ENCODE measurements at regions not wholly inside any gene's neighbourhood (a gene's known extent, or its start where the extent isn't known, plus 50 kb on each side); places are given as distances from the start of the nearest gene placed in this dataset.

- DNase-seq (ENCODE audit: low read depth) = no peak
Observed at GRCh38 chr12:92582475-92582874, 120.3 kb upstream of the PLEKHG7 start.

GRCh38 chr12:92581604-92582003 is 121.2 kb upstream of the PLEKHG7 start:
- DNase-seq (ENCODE audit: low read depth) = no peak

GRCh38 chr12:92574911-92575570 is 127.7 kb upstream of the PLEKHG7 start:
- DNase-seq (ENCODE audit: low read depth) = no peak

- DNase-seq (ENCODE audit: low read depth) = no peak
Observed at GRCh38 chr12:92574051-92574783, 128.6 kb upstream of the PLEKHG7 start.

- DNase-seq (ENCODE audit: low read depth) = no peak
Observed at GRCh38 chr12:92573104-92573503, 129.7 kb upstream of the PLEKHG7 start.

- DNase-seq (ENCODE audit: low read depth) = no peak
Observed at GRCh38 chr12:92571844-92572543, 130.8 kb upstream of the PLEKHG7 start.

- no peak for DNase-seq (ENCODE audit: low read depth)
Observed at GRCh38 chr12:92571169-92571568, 131.6 kb upstream of the PLEKHG7 start.

- DNase-seq (ENCODE audit: low read depth) = no peak
Observed at GRCh38 chr12:92570056-92570753, 132.6 kb upstream of the PLEKHG7 start.

GRCh38 chr12:92568691-92569090 is 134.1 kb upstream of the PLEKHG7 start:
- no peak for DNase-seq (ENCODE audit: low read depth)

- DNase-seq (ENCODE audit: low read depth) = no peak
Observed at GRCh38 chr12:92566448-92567019, 136.3 kb upstream of the PLEKHG7 start.

GRCh38 chr12:92563819-92564218 is 139.0 kb upstream of the PLEKHG7 start:
- DNase-seq (ENCODE audit: low read depth) = no peak

- DNase-seq (ENCODE audit: low read depth) = no peak
Observed at GRCh38 chr12:92562063-92562734, 140.6 kb upstream of the PLEKHG7 start.

GRCh38 chr12:92561543-92561899 is 141.3 kb upstream of the PLEKHG7 start:
- no peak for DNase-seq (ENCODE audit: low read depth)

GRCh38 chr12:92560713-92561542 is 141.9 kb upstream of the PLEKHG7 start:
- DNase-seq (ENCODE audit: low read depth) = no peak

GRCh38 chr12:92558806-92559205 is 144.0 kb upstream of the PLEKHG7 start:
- no peak for DNase-seq (ENCODE audit: low read depth)

GRCh38 chr12:92558215-92558773 is 144.5 kb upstream of the PLEKHG7 start:
- DNase-seq (ENCODE audit: low read depth) = no peak

- no peak for DNase-seq (ENCODE audit: low read depth)
Observed at GRCh38 chr12:92557422-92557724, 145.4 kb upstream of the PLEKHG7 start.

GRCh38 chr12:92556637-92557421 is 146.0 kb upstream of the PLEKHG7 start:
- no peak for DNase-seq (ENCODE audit: low read depth)

GRCh38 chr12:92556141-92556540 is 146.6 kb upstream of the PLEKHG7 start:
- DNase-seq (ENCODE audit: low read depth) = no peak

Measured in stimulated activated CD8-positive, alpha-beta memory T cell treated with anti-CD3 and anti-CD28 coated beads, Interleukin-4, amount 100 ng/mL, for 24 hours (primary cell).